ENCODE measurements at regions not wholly inside any gene's neighbourhood (a gene's known extent, or its start where the extent isn't known, plus 50 kb on each side); places are given as distances from the start of the nearest gene placed in this dataset.

DNA sequence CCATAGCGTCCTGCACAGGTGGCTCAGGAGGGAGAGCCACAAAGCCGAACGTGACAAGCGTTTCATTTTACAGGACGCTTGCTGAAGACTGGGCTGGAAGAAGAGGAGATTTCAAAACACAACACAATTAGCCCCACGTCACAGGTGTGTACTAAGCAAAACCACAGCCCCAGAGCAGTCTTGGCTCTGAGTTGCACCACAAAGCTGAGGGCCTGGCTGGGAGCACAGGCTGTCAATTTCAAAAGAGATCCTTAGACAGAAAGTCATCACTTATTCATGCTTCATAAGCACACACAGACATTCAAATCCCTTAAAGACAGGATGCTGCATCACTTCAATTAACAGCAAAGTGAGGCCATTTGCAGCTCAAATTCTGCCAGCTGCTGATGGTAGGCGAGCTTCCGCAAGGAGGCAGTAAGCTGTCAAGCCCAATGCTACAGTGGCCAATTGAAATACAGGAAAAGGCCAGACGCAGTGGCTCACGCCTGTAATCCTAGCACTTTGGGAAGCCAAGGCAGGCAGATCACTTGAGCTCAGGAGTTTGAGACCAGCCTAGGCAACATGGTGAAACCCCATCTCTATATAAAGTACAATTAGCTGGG lies 79.6 kb downstream of the SKA1 start:
- TF ChIP-seq ZFX (IDR thresholded peaks at IDR 0.05; ENCODE audit: borderline replicate concordance) = no peak
- TF ChIP-seq, protein P1, sequence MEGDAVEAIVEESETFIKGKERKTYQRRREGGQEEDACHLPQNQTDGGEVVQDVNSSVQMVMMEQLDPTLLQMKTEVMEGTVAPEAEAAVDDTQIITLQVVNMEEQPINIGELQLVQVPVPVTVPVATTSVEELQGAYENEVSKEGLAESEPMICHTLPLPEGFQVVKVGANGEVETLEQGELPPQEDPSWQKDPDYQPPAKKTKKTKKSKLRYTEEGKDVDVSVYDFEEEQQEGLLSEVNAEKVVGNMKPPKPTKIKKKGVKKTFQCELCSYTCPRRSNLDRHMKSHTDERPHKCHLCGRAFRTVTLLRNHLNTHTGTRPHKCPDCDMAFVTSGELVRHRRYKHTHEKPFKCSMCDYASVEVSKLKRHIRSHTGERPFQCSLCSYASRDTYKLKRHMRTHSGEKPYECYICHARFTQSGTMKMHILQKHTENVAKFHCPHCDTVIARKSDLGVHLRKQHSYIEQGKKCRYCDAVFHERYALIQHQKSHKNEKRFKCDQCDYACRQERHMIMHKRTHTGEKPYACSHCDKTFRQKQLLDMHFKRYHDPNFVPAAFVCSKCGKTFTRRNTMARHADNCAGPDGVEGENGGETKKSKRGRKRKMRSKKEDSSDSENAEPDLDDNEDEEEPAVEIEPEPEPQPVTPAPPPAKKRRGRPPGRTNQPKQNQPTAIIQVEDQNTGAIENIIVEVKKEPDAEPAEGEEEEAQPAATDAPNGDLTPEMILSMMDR (IDR thresholded peaks at IDR 0.05) = no peak

DNA sequence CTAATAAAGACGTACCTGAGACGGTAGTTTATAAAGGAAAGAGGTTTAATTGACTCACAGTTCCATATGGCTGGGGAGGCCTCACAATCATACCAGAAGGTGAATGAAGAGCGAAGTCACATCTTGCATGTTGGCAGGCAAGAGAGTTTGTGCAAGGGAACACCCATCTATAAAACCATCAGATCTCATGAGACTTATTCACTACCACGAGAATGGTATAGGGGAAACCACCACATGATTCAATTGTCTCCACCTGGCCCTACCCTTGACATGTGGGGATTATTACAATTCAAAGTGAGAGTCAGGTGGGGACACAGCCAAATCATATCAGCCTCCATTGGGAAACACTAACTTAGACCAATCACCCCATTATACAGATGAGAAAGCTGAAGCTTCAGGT lies 81.4 kb downstream of the SKA1 start:
- no peak overlapping the region for H3K27ac ChIP-seq
- TF ChIP-seq, protein P1 (IDR thresholded peaks at IDR 0.05) = no peak
- no peak for TF ChIP-seq ZFX (IDR thresholded peaks at IDR 0.05; ENCODE audit: borderline replicate concordance)

More for the DNA sequence above, 79.6 kb downstream of the SKA1 start:
- no peak overlapping the region for H3K27ac ChIP-seq

DNA sequence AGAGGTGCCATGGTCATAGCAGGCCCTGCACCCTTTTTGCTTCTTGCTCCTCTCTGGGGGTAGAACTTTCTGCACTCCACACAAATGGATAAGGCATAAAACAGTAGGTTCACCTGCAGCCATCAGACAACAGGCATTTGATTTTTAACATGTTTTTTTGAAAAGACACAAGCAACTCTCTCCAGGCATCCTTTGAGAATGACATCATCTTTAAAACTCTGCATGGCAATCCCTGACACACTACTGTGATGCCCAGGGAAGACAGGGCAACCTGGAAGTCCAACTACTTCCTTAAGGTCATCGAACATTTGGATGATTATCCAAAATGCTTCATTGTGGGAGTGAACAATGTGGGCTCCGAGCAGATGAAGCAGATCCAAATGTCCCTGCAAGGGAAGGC lies 82.8 kb downstream of the SKA1 start:
- H3K27ac ChIP-seq = no peak overlapping the region
- TF ChIP-seq ZFX (IDR thresholded peaks at IDR 0.05; ENCODE audit: borderline replicate concordance) = no peak
- TF ChIP-seq, protein P1 (IDR thresholded peaks at IDR 0.05) = no peak

DNA sequence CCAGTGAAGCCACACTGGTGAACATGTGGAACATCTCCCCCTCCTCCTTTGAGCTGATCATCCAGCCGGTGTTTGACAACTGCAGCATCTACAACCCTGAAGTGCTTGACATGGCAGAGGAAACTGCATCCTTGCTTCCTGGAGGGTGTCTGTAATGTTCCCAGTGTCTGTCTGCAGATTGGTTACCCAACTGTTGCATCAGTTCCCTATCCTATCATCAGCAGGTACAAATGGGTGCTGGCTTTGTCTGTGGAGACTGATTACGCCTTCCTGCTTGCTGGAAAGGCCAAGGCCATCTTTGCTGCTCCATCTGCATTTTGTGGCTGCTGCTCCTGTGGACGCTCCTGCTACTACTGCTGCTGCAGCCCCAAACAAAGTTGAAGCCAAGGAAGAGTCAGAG lies 83.5 kb downstream of the SKA1 start:
- TF ChIP-seq, protein P1 (IDR thresholded peaks at IDR 0.05) = no peak
- TF ChIP-seq ZFX (IDR thresholded peaks at IDR 0.05; ENCODE audit: borderline replicate concordance) = no peak
- H3K27ac ChIP-seq = no peak overlapping the region

DNA sequence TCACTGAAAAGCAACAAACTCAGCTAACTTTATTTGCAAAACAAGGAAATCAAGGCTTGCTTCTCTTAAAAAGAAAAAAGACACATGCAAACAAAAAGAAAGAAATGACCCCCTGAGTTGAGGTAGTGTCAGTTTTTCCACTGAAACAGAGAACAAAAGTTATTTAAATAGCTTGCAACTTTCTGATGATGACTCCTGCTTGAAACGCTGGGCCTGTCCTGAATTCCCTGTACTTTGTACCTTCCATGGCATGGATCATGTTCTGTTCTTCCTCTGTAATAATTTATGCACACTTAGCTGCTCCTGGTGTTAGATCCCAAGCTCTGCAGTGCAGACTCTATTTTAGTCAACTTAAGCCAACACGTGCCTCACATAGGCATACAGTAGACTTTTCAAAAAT lies 84.0 kb downstream of the SKA1 start:
- no peak overlapping the region for H3K27ac ChIP-seq
- TF ChIP-seq ZFX (IDR thresholded peaks at IDR 0.05; ENCODE audit: borderline replicate concordance) = no peak

DNA sequence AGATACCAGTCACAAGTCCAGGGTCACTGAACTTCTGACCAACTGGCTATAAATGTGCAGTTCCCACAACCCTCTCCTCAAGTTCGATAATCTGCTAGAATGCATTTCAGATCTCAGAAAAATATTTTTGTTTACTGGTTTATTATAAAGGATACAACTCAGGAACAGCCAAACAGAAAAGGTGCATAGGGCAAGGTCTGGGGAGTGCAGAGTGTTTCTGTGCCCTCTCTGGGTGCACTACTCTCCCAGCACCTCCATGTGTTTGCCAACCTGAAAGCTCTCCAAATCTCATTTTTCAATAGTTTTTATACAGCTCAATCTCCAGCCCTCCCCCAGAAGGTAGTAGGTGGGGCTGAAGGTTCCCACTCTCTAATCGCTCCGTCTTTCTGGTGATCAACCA lies 85.2 kb downstream of the SKA1 start:
- no peak overlapping the region for H3K27ac ChIP-seq
- TF ChIP-seq ZFX (IDR thresholded peaks at IDR 0.05; ENCODE audit: borderline replicate concordance) = no peak
- TF ChIP-seq, protein P1 (IDR thresholded peaks at IDR 0.05) = no peak

DNA sequence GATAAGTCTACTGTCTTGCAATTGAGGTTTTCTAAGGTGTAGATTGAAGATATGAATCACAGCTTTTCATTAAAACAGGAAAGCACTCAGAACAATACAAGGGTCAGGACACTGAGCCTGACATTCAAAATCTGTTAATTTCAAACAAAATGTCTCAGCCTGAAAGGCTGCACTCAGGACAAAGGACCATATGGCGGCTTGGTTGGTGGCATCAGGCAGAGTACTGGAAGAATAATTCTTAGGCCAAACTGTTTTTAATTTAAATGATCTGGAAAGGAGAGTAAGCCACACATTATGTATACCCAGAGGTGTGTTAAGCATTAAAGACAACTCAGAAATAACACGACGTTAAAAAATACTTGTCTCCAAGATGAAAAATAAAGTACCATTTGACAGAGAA lies 85.9 kb downstream of the SKA1 start:
- TF ChIP-seq ZFX (IDR thresholded peaks at IDR 0.05; ENCODE audit: borderline replicate concordance) = no peak
- TF ChIP-seq, protein P1 (IDR thresholded peaks at IDR 0.05) = no peak
- no peak overlapping the region for H3K27ac ChIP-seq

DNA sequence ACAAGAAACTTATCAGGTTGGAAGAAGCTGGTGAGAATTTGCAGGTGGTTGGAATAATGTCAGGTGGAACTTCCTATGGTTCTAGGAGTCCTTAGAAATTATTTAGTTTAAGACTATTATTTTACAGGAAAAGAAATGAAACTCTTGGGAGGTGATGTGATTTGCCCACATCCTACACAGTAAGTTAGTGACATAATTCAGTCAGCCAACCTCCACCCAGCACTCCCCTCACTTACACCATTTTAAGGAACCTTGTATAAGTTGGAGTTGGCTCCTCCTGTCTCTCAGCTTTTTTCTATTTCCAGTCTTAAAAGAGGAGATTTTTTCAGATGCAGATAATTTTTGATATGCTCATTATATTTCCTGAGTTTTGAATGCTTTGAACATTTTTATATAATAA lies 86.4 kb downstream of the SKA1 start:
- TF ChIP-seq, protein P1 (IDR thresholded peaks at IDR 0.05) = no peak

More for the DNA sequence above, 86.4 kb downstream of the SKA1 start:
- H3K27ac ChIP-seq = no peak overlapping the region

Data from 22Rv1 (cell line).